ENCODE measurements at regions not wholly inside any gene's neighbourhood (a gene's known extent, or its start where the extent isn't known, plus 50 kb on each side); places are given as distances from the start of the nearest gene placed in this dataset.
"Not testable (repeated sequence)": the region's sequence is repeated elsewhere in the genome, so short reads cannot be mapped to it uniquely, and the experiment has no call there.

DNA sequence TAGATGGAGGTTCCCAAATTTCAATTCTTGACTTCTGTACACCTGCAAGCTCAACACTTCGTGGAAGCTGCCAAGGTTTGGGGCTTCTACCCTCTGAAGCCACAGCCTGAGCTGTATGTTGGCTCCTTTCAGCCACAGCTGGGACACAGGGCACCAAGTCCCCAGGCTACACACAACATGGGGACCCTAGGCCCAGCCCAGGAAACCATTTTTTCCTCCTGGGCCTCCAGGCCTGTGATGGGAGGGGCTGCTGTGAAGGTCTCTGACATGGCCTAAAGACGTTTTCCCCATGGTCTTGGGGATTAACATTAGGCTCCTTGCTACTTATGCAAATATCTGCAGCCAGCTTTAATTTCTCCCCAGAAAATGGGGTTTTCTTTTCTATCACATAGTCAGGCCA, 97.7 kb downstream of the GPRASP3 start:
- TF ChIP-seq, protein P1, sequence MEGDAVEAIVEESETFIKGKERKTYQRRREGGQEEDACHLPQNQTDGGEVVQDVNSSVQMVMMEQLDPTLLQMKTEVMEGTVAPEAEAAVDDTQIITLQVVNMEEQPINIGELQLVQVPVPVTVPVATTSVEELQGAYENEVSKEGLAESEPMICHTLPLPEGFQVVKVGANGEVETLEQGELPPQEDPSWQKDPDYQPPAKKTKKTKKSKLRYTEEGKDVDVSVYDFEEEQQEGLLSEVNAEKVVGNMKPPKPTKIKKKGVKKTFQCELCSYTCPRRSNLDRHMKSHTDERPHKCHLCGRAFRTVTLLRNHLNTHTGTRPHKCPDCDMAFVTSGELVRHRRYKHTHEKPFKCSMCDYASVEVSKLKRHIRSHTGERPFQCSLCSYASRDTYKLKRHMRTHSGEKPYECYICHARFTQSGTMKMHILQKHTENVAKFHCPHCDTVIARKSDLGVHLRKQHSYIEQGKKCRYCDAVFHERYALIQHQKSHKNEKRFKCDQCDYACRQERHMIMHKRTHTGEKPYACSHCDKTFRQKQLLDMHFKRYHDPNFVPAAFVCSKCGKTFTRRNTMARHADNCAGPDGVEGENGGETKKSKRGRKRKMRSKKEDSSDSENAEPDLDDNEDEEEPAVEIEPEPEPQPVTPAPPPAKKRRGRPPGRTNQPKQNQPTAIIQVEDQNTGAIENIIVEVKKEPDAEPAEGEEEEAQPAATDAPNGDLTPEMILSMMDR (IDR thresholded peaks at IDR 0.05; ENCODE audit: insufficient read depth, low read length, poor library complexity, severe bottlenecking): not testable (repeated sequence)
- TF ChIP-seq EZH2phosphoT487 (conservative IDR thresholded peaks at IDR 0.05; ENCODE audit: low read length): not testable (repeated sequence)
